Right forelimb (tissue), 1 donor: ENCODE measurements at regions not wholly inside any gene's neighbourhood (a gene's known extent, or its start where the extent isn't known, plus 50 kb on each side); places are given as distances from the start of the nearest gene placed in this dataset.
"Not testable (repeated sequence)": the region's sequence is repeated elsewhere in the genome, so short reads cannot be mapped to it uniquely, and the experiment has no call there.

Experiments used
- DNase-seq: peaks from one replicate; pipeline ENCODE4 v3.0.0-alpha.2; 2018

DNA sequence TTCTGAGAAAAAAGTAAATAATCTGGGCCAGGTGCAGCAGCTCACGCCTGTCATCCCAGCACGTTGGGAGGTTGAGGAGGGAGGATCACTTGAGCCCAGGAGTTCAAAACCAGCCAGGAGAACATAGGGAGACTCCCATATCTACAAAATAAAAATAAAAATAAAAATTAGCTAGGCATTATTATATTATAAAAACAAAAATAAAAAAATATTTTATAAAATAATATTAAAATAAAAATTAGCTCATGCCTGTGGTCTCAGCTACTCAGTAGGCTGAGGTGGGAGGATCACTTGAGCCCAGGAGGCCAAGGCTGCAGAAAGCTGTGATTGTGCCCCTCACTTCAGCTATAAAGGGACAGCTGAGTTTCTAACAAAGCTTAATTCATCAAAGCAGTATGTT lies 362.9 kb downstream of the SMOC2 start:
- no peak for DNase-seq

- no peak for DNase-seq
Observed at GRCh38 chr6:168799067-168799466, 358.1 kb downstream of the SMOC2 start.

- DNase-seq: no peak
Observed at GRCh38 chr6:168796106-168796505, 355.1 kb downstream of the SMOC2 start.

GRCh38 chr6:168795611-168796010 lies 354.6 kb downstream of the SMOC2 start:
- not testable (repeated sequence) for DNase-seq

GRCh38 chr6:168794491-168794890 lies 353.5 kb downstream of the SMOC2 start:
- DNase-seq: no peak

DNA sequence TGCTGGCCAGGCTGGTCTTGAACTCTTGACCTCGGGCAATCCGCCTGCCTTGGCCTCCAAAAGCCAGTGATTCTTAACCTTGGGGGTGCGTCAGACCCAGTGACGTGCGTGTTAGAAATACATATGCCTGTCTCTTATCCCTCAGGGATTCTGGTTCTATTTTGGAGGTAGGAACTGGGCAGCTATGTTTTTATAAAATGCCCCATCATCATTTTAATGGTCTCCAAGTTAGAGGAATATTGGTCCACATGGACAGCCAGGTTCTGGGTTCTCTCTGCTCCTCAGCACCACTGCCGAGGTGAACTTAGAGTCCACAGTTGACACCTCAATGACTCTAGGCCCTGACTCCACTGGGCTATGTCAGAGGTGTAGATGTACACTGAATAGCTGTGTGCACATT lies 352.7 kb downstream of the SMOC2 start:
- DNase-seq: no peak

DNA sequence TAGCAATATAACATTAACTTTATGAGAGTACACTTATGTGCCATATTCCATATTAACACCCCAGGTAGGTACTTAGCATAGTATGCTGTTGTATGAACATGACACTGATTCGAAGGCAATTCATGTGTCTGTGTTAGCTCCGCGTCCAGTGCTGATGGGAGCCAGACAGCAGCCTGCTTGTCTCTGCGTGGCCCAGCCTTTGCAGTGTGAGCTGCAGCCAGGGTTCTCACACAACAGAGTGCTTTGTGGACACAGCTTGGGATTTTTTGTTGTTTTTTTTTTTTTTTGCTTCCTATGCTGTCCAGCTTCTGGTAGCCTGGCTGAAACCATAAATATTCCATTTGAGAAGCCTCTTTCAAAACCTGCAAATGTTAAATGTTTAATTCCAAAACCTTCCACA lies 350.9 kb downstream of the SMOC2 start:
- DNase-seq: no peak

GRCh38 chr6:168789699-168790098 lies 348.7 kb downstream of the SMOC2 start:
- no peak for DNase-seq

- DNase-seq: no peak
Observed at GRCh38 chr6:168785720-168786511, 344.9 kb downstream of the SMOC2 start.

- DNase-seq: no peak
Observed at GRCh38 chr6:168784426-168784825, 343.4 kb downstream of the SMOC2 start.

- no peak for DNase-seq
Observed at GRCh38 chr6:168783720-168784119, 342.7 kb downstream of the SMOC2 start.

DNA sequence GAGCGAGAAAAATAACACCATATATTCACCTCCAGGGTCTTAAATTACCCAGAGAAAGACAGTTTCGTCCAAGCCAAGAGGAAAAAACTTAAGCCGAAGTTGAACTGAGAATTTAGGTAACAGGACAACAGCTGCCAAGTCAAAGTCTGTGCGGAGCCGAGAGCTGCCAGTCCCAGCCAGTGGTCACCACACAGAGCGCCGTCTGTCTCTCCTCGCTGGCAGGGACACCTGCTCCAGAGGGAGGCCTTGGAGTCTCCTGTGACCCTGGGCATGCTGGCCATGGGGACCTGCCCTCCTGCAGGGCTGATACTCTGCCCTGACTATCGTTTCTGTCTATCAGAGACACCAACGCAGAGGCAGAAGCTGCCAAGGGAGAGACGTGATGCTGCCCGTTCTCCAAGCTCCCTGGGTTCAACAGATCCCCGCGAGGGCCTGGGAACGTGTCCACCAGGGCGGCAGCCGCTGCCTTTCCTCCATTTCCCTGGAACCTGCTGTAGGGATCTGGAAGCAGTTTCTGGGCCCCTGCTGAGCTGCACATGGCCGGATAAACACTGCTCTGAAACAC lies 341.3 kb downstream of the SMOC2 start:
- DNase-seq: no peak

DNA sequence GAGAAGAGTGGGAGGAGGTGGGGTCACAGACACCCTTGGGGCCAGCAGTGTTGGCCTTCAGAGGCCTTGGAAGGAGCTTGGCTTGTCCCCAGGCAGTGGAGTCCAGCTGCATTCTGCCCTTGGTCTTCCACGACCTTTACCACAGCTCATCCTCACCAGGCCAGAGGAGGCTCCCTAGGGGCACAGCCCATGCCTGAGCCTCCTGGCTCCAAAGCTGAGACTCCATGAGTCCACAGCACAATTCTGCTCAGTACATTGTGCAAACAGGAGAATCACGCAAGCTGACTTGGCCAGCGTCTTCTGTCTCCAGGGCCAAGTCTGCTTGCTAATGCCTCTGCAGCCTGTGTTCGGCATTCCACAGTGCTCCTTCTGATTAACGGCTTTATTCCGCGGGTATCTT lies 337.2 kb downstream of the SMOC2 start:
- DNase-seq: no peak

- no peak for DNase-seq
Observed at GRCh38 chr6:168774381-168774780, 333.4 kb downstream of the SMOC2 start.

DNA sequence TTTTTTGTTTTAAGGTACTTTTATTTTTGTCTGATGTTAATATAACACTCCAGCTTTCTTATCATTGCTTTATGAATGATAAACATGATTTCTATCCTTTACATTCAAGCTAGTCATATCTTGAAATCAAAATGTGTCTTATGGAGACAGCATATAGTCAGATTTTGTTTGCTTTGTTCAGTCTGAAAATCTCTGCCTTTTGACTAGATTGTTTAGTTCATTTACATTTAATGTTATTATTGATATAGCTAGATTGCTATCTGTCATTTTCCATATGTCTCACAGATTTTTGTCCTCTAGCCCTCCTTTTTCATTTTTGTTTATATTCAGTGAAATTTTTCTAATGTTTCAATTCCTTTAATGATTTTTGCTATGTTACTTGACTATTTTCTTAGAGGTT lies 332.8 kb downstream of the SMOC2 start:
- DNase-seq: no peak

DNA sequence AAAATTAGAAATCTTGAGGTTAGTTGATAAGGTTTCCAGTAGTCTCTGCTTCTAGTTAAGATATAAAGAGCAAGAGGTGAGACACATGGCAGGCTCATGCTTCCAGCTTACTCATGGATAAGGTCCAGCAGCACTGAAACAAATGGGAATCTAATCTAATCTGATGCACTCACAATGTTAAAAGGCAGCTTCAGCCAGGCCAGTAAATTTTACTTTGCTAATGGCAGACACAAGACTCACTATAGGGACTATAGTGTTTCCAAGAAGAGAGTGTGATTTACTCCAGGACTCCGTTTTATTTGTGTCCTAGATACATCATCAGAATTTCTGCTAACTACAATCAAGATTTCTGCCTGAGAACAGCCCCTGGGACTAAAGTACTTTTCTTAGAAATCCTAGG lies 324.8 kb downstream of the SMOC2 start:
- no peak for DNase-seq

- DNase-seq: no peak
Observed at GRCh38 chr6:168756009-168756634, 315.1 kb downstream of the SMOC2 start.

- DNase-seq: no peak
Observed at GRCh38 chr6:168746643-168747042, 305.7 kb downstream of the SMOC2 start.

- no peak for DNase-seq
Observed at GRCh38 chr6:168746013-168746412, 305.0 kb downstream of the SMOC2 start.

- DNase-seq: no peak
Observed at GRCh38 chr6:168744861-168745260, 303.9 kb downstream of the SMOC2 start.

DNA sequence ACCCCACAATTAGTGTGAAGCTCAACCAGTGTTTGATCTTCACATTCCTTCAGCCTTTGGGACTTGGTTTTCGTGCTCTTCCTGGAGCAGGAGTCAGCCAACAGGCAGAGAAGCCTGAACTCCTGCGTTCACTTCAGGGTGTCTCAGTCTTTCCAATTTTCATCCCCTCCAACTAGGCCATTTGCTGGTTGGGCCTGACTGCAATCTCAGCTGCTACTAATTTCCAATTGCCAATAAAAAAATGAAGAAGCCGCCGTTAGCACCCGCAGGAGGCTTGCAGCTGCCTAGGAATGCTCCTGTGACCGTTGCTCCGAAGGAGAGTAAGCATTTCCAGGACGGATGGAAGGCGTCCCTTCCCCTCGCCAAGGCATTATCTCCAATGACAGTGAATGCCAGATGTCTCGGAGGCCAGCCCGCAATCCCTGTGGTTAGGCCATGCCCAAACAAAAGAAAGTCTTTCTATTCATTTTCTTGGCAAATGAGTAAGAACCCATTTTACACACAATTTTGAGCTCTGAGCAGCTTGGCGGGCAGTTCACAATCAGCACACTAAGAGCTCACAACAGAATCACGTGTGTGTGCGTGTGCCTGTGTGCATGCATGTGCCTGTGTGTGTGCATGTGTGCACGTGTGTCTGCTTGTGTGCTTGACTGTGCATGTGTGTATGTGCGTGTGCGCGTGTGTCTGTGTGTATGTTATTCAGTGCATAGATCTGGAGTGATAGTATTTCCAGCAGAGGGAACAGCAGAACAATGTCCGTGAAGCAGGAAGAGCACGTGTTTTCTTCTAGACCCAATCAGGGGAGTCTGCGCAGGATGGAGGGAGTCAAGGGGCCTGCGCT lies 301.2 kb downstream of the SMOC2 start:
- DNase-seq: no peak

DNA sequence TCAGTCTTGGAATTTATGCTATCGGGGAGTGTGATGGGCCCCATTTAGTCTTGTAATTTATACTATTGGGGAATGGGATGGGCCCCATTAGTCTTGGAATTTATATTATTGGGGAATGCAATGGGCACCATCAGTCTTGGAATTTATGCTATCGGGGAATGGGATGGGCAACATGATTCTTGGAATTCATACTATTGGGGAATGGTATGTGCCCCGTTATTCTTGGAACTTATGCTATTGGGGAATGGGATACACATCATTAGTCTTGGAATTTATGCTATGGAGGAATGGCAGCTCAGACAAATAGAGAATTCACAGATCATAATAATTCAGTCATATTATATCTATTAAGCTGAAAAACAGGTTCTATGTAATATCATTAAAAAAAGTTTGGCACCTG lies 300.3 kb downstream of the SMOC2 start:
- DNase-seq: no peak

DNA sequence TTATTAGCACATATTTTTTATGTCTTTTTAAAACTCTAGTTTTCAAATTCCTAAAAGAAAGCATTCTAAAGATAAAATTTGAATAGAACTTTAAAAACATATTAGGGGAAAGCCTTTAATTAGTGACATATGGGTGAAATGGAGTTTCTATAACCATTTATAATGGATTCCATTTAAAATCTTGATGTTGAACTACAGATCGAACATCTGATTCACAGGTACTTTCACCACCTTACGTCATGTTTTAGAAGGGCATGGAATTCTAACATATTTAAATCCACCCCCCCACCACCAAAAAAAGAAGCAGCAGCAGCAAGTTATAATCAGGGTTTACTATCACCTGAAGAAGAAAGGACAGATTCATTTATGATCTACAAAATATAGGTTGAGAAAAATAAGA lies 298.4 kb downstream of the SMOC2 start:
- DNase-seq: no peak
